Kidney (tissue), 13 donors: ENCODE measurements at regions not wholly inside any gene's neighbourhood (a gene's known extent, or its start where the extent isn't known, plus 50 kb on each side); places are given as distances from the start of the nearest gene placed in this dataset.

Experiments used
- DNase-seq, 5 donors: peaks; one replicate each; pipeline ENCODE4 v3.0.0-alpha.2; 2013 to 2020
- FAIRE-seq: peaks from 2 replicates; lab custom pipeline; 2012; peaks lifted over from hg19 to GRCh38; lab: Jason Lieb, UNC
- H3K27ac ChIP-seq, 2 donors: one replicate each; pipeline ENCODE4 v1.7.0; 2013; ENCODE audit warnings: low read depth in 2 of 2, low read length in 2 of 2, inconsistent platforms in 1 of 2
- H3K27me3 ChIP-seq: one replicate; pipeline ENCODE4 v1.7.1; 2013; ENCODE audit warnings: low read length, inconsistent platforms; ENCODE audit not compliant: control insufficient read depth, insufficient read depth
- H3K36me3 ChIP-seq, 3 donors: one replicate each; pipeline versions ENCODE4 v1.7.0 to v1.7.1; 2013; ENCODE audit warnings: low read length in 3 of 3, control low read depth in 1 of 3, inconsistent platforms in 1 of 3; ENCODE audit not compliant: insufficient read depth in 3 of 3, control insufficient read depth in 2 of 3
- H3K4me1 ChIP-seq, 3 donors: one replicate each; pipeline versions ENCODE4 v1.7.0 to v1.7.1; 2013; ENCODE audit warnings: low read length in 3 of 3, inconsistent platforms in 1 of 3, low read depth in 1 of 3; ENCODE audit not compliant: control insufficient read depth in 2 of 3, insufficient read depth in 2 of 3
- H3K4me3 ChIP-seq, 3 donors: one replicate each; pipeline versions ENCODE4 v1.7.0 to v1.8.1; 2013; ENCODE audit warnings: low read length in 3 of 3, control low read depth in 1 of 3, inconsistent platforms in 1 of 3
- H3K9ac ChIP-seq, 3 donors: one replicate each; pipeline versions ENCODE4 v1.7.0 to v1.7.1; 2013; ENCODE audit warnings: low read length in 3 of 3, control low read depth in 1 of 3, inconsistent platforms in 1 of 3
- H3K9me3 ChIP-seq, 3 donors: one replicate each; pipeline versions ENCODE4 v1.7.0 to v1.7.1; 2013; ENCODE audit warnings: low read length in 3 of 3, control low read depth in 1 of 3, inconsistent platforms in 1 of 3; ENCODE audit not compliant: control insufficient read depth in 2 of 3, insufficient read depth in 1 of 3
- intact Hi-C: fragments of 100-400 bp; cut with DNase I; formaldehyde crosslinking; loops from one replicate; pipeline ENCODE4 v1.11.1; 2022
- TF ChIP-seq, protein P1 (sequence below): IDR thresholded peaks from 3 replicates; pipeline ENCODE4 v1.5.1; 2012; ENCODE audit warnings: mild to moderate bottlenecking, moderate library complexity, borderline replicate concordance; ENCODE audit not compliant: insufficient read depth; ENCODE audit errors: extremely low read depth
- donor health status: control.
- donor health status: control.
- donor health status: control.
- donor health status: control.
- donor health status: control.
- donor health status: DM: yes; HTN: yes; CAD: no.
- donor health status: Normal renal cell carcinoma (clear cell type).

DNA sequence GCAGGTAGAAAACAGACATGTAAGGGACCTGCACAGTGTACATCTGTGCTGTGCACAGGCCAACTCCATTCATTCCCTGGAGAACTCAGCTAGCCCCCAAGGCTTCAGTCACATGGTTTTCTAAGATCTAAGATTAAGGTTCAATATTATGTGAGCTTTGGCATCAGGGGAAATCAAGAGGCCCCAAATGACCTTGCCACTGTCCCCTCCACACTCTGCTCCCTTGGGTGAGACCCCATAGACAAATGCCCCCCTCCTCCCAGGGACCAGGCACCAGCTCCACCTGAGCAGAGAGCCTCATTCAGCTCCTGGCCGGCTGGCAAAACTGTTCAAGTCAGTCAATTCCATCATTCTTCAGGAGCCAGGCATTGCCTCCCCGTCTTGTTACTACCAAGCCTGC, 93.6 kb upstream of the TMEM18 start:
- H3K9ac ChIP-seq = no peak overlapping the region
- no peaks in the 10 kb centered on the region for H3K36me3 ChIP-seq
- DNase-seq (no peak), FAIRE-seq (no peak)
- H3K4me3 ChIP-seq = no peak overlapping the region
- no peaks in the 10 kb centered on the region for H3K9me3 ChIP-seq
- H3K4me1 ChIP-seq = no peaks in the 10 kb centered on the region
- no peak overlapping the region for H3K27ac ChIP-seq
- no peaks in the 10 kb centered on the region for H3K27me3 ChIP-seq
- TF ChIP-seq, protein P1, sequence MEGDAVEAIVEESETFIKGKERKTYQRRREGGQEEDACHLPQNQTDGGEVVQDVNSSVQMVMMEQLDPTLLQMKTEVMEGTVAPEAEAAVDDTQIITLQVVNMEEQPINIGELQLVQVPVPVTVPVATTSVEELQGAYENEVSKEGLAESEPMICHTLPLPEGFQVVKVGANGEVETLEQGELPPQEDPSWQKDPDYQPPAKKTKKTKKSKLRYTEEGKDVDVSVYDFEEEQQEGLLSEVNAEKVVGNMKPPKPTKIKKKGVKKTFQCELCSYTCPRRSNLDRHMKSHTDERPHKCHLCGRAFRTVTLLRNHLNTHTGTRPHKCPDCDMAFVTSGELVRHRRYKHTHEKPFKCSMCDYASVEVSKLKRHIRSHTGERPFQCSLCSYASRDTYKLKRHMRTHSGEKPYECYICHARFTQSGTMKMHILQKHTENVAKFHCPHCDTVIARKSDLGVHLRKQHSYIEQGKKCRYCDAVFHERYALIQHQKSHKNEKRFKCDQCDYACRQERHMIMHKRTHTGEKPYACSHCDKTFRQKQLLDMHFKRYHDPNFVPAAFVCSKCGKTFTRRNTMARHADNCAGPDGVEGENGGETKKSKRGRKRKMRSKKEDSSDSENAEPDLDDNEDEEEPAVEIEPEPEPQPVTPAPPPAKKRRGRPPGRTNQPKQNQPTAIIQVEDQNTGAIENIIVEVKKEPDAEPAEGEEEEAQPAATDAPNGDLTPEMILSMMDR = no peak
- intact Hi-C loops = no loop called here

DNA sequence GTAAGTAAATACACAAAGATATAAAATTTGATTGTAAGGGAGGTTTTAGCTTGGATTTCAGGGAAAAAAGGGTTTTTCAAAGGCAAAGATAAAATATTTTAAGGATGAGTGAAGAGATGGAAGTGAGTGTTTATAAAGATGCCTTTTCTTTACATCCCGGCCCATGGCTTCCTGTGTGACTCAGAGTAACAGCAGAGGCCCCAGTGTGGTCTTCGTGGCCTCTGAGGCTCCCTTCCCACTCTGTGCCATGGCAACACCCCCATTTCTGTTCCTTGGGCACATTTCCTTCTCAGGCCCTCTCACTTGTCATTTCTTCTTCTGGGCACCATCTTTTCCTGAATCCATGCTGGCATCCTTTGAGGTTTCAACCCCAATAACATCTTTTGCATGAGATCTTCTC, 92.6 kb upstream of the TMEM18 start:
- no peaks in the 10 kb centered on the region for H3K27me3 ChIP-seq
- no peaks in the 10 kb centered on the region for H3K9me3 ChIP-seq
- H3K4me1 ChIP-seq = no peaks in the 10 kb centered on the region
- no peak for FAIRE-seq
- TF ChIP-seq, protein P1 = no peak
- H3K4me3 ChIP-seq = no peak overlapping the region
- no peak overlapping the region for H3K27ac ChIP-seq
- intact Hi-C loops = no loop called here
- DNase-seq = no peak
- no peaks in the 10 kb centered on the region for H3K36me3 ChIP-seq
- no peak overlapping the region for H3K9ac ChIP-seq

DNA sequence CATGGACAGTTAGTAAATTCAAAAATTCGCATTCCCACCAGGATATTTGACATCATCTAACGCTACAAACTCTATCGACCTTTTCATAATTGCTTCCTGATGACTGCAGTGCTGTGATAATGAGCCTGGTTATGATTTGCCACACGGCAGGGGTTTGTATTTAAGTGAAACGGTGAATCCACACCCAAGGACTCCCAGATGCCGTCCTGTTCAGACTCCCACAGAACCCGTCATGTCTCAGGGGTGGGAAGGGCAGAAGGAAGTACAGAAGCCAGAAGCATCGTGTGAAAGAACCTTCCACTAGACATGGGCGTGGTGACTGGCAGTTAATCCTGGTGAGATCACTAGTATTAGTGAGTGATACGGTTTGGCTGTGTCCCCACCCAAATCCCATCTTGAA, 91.2 kb upstream of the TMEM18 start:
- Histone ChIP-seq H3K4me1 (no peaks in the 10 kb centered on the region), H3K27me3 (no peaks in the 10 kb centered on the region), H3K4me3 (no peak overlapping the region), H3K36me3 (no peaks in the 10 kb centered on the region), H3K27ac (no peak overlapping the region), H3K9ac (no peak overlapping the region), H3K9me3 (no peaks in the 10 kb centered on the region)
- intact Hi-C loops = no loop called here
- no peak for DNase-seq
- TF ChIP-seq, protein P1 = no peak
- no peak for FAIRE-seq

DNA sequence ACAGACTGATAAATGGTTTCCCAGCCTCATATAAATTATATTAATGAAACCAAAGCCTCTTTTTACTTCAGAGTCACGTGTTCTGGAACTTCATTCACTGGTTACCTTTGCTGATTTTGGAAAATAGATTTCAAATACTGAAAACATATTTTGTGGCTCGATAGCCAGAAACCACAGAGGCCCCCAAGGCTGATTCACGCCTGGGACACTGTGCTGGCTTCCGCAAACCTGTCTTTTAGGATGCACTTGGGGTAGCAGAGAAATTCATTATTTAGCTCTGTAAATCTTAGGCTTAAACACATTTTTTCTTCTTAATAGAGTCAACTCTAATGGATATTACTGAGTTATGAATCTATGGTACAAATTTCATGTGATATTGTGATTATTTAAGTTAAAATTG, 90.7 kb upstream of the TMEM18 start:
- no peaks in the 10 kb centered on the region for H3K27me3 ChIP-seq
- no peaks in the 10 kb centered on the region for H3K9me3 ChIP-seq
- no peak overlapping the region for H3K27ac ChIP-seq
- H3K36me3 ChIP-seq = no peaks in the 10 kb centered on the region
- intact Hi-C loops = no loop called here
- H3K9ac ChIP-seq = no peak overlapping the region
- TF ChIP-seq, protein P1 = no peak
- FAIRE-seq (no peak), DNase-seq (no peak)
- H3K4me3 ChIP-seq = no peak overlapping the region
- H3K4me1 ChIP-seq = no peaks in the 10 kb centered on the region
